ENCODE measurements at regions not wholly inside any gene's neighbourhood (a gene's known extent, or its start where the extent isn't known, plus 50 kb on each side); places are given as distances from the start of the nearest gene placed in this dataset.

- DNase-seq = no peak
These were observed 254.7 kb upstream of the KLHL1 start for GRCh38 chr13:70362820-70363570.

DNA sequence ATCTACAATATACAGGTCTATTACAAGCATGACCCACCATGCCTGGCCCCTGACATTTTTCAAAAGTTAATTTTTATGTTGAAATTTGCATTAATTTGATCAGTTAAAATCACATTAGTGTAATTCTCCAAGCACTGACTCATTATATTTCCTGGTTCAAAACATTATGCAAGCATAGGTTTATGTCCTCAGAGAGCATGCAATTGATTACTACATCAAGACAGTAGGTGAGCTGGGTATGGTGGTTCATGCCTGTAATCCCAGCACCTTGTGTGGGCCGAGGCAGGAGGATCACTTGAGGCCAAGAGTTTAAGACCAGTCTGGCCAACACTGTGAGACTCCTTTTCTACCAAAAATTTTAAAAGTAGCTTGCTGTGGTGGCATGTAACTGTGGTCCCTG lies 248.8 kb upstream of the KLHL1 start:
- no peak for DNase-seq

DNA sequence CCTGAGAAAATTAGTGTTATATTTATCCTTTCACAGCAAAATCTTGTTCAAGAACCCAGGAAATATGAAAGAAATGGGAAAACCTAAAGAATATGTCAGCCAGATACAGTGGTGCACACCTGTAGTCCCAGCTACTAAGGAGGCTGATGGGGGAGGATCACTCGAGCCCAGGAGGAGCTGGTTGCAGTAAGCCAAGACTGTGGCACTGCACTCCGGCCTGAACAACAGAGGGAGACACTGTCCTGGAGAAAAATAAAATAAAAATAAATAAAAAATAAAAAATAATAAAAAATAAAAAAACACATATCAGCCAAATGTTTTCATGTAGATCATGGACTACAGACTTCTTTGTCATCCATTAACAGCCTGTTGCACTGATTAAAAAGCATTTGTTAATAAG lies 244.8 kb upstream of the KLHL1 start:
- DNase-seq = no peak

DNA sequence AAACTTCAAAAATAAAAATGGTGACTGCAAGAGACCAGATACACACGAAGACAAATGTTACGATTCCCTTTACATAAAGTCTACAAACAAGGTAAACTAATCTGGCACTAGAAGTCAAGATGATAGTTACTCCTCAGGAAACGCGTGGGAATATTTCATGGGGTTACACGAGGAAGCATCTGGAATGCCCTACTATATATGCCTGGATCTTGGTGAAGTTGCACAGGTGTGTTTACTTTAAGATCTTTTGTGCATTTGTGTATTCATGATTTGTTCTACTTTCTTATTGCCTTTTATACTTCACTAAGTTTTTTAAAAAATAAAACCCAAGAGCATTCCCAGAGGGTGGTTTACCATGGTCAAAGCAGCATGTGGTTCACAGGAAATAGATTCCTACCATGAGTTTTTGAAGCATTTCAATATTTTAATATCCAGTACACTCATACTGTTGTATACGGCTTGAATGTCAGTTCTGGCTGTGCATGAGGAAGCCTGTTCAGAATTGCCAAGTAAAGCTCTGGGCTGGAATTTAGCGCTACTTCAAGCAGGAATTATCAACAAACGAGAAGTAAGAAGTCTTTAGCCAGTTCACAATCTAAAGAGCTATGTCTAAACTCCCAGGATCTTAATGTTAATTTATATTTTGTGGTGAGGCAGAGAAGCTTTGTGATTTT lies 239.8 kb upstream of the KLHL1 start:
- no peak for DNase-seq

DNA sequence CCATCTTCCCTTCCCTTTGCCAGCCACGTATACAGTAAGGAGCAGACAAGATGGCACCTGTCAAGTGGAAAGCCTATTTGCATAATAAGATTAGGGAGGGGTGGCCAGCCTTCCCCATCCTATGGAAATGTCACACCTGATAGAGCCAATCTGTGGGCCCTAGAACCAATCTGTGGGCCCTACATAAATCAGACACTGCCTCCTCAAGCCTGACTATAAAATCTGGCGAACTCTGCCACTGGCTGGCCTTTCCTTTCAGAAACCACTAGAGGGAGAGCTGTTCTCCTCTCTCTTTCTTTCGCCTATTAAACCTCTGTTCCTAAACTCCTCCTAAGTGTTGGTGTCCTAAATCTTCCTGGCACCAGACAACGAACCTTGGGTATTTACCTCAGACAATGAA lies 231.5 kb upstream of the KLHL1 start:
- no peak for DNase-seq

DNA sequence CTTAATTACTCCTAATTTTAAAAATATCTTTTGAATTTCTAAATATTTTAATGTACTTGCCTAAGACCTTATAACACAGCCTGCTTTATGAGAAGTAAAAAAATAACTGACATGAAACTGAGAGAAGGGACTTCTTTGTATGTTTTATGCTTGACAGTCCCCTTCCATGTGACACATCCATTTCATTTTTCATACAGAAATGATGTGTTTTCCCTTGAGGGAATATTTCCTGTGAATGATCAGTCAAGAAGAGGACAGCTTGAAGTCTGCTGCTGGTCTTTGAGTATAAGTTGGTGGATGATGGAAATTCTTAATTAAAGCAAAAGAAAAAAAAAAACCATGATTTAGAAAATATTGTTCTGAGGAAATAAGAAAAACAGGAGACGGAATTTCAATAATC lies 230.4 kb upstream of the KLHL1 start:
- no peak for DNase-seq

DNA sequence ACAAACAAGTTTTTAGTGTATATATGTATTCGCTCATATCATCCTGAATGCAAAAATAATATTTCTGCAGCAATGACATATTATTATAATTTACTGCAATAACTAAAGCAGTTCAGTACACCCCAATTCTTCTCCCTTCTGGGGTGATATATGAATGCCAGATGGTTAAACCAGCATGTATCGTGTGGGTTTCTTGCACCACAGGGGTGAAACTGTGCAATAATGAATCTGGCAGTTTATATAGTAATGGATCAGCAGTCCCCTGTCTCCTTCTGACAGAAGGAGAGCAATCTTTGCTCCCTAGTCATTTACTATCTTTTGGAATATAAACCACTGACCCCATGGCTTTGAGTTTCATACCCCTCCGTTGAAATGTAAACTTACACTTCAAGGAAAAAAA lies 228.6 kb upstream of the KLHL1 start:
- no peak for DNase-seq

DNA sequence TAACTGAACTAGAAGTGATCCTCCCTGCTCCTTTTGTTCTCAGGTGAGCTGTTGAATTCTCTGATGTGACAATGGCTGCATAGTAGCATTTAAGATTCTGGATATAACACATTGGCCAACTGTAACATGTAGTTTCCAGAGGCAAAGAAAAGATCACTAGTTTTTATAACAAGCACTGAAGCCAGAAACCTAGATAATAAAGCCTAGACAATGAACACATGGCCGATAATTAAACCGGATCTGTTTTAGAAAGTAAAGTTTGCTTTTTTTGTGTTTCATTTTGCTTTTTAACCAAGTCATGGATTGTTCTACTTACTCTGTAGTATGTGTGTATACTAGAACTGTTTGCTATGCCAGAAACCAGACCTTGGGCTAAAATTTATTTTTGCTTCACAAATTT lies 225.5 kb upstream of the KLHL1 start:
- no peak for DNase-seq

GRCh38 chr13:70330697-70331361 lies 222.6 kb upstream of the KLHL1 start:
- no peak for DNase-seq

- DNase-seq = no peak
These were observed 216.3 kb upstream of the KLHL1 start for GRCh38 chr13:70324519-70324918.

- DNase-seq = no peak
These were observed 202.9 kb upstream of the KLHL1 start for GRCh38 chr13:70311191-70311590.

DNA sequence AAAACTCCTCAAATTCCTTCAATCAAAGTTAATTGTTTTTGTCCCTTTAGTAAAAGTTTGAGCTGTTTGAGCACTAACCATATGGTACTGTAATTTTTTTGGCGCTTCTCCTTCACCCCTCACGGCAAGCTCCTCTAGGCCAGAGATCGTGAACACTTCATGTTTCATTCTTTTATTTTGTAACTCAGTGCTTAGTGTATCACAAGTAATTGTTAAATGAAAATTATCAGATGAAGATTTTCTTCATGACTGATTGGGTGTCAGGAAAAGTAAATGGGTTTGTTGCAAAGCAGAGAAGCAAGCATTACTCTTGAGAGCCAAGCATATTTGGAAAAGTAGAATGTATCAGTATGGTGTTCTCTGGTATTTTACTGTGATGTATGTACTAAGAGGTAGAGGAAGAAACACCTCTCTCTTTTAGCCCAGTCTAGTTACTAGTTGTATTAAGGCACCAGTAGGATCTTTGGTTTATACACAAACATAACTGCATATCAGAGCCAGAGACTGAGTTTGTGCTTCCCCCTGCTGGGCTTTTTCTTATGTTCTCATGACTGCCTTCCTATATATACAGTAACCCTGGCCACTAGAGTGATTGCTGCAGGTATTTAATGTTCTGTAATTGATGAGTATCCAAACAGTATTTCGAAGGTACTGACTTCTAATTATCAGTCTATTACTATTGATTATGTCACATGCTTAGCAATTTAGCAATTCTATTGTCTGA lies 202.3 kb upstream of the KLHL1 start:
- peak; percentile 20 for DNase-seq

GRCh38 chr13:70297189-70297616 lies 189.0 kb upstream of the KLHL1 start:
- DNase-seq = no peak

DNA sequence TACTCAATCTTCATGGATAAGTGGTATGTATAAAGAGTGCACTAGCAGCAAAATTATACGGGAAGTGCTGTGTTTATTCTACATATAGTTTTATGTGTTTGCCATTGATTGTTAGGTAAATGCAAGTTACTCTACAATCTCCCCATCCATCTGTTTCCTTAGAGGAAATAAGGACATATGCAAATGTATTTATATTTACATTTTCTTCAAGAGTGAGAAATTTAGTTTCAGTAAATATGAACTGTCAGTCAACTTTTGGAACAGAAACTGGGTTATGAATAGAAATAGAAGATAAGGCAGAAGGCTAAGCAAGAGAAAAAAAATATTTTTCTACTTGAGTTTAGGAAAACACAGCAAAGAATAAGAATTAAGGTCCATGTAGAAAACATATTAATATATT lies 176.1 kb upstream of the KLHL1 start:
- no peak for DNase-seq

GRCh38 chr13:70275841-70276240 lies 167.6 kb upstream of the KLHL1 start:
- DNase-seq = no peak

DNA sequence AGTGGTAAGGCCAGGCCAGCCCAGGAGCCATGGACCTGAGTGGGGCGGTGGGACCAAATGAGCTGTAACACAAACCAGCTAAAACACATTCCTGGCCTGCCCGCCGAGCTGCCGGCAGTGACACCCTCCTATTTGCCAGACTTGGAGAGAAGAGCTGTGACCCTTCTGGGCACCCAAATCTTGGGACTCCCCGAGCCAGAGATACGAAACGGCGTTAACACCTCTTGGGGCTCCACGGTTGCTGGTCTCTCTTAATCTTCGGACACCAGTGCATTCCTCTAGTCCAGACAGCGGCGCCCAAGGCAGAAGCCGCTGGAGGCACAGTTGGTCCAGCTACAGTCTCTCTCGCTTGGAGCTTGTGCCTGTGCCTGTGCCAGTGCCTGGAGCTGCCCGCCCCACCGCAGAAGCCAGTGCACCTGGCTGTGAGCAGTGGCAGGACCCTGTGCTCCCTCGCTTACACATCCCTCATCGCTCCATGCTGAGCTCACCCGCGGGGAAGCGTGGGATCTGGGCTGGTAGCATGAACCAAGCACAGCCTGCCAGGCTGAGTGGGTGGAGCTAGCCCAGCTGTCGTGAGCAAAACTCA lies 147.2 kb upstream of the KLHL1 start:
- DNase-seq = no peak

DNA sequence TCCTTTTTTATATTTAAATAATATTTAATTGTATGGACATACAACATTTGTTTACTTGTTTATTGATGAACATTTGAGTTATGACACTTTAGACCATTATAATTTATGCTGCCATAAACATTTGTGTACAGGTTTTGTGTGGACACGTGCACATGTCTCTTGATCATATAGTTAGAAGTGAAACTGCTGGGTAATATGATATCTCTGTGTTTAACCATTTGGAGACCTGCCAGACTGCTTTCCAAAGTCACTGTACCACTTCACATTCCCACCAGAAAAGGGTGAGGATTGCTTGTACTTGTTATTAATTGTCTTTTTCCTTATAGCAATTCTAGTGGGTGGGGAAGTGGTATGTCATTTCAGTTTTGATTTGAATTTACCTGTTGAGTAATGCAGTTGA lies 145.6 kb upstream of the KLHL1 start:
- DNase-seq = no peak

DNA sequence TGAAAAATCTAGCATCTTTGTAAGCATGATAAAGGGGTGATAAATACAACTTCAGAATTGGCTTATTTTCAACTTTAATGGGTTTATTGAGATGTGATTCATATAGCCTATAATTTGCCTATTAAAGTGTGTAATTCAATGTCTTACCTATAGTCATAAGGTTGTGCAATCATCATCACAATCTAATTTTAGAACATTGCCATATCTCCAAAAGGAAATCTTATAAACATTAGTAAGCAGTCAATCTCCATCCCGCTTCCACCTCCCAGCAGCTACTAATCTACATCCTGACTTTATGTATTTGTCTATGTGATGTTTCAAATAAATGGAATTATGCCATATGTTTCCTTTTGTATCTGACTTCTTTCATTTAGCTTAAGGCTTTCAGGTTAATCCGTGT lies 145.2 kb upstream of the KLHL1 start:
- DNase-seq = no peak

DNA sequence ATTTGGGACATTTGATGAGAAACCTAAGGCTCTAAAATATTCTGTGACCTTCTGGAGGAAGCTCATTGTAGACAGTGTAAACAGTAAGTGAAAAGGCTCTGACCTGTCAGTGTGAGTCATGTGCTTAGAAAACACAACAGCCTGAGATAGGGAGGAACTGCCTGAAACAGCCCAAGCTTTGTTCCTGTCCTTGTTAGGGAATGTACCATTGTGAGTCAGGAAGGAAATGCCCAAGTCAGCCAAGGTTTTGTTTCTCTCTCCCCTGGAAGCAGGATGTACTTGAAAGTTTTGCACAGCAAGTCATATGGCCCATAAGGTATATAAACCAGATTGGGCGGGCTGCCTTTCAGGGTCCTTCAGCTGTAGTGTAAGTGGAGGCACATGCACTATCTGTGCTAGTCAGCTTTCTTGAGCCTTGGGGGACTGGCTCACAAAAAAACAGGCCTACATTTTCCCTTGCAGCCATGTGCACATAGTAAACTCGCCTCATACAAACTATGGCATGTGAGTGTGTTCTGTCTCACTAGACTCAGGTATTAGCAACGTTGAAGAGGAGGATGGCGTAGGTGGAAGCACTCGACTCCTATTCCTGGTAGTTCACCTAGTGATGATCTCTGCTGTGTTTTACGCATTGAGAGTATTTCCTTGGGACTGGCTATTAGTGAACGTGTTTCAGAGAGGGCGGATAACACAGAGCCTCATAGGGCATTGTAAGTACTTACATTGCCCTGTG lies 141.2 kb upstream of the KLHL1 start:
- no peak for DNase-seq

DNA sequence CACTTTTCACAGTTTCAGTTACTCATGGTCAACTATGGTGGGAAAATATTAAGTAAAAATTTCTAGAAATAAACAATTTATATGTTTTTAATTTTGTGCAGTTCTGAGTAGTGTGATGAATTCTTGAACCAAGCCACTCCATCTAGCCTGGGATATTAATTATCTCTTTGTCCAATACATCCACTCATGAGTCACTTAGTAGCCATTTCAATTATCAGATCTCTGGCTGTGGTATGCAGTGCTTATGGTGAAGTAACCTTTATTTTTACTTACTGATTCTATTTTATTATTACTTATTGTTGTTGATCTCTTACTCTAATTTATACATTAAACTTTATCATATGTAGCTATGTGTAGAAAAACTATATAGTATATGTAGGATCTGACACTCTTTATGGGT lies 128.9 kb upstream of the KLHL1 start:
- DNase-seq = no peak

GRCh38 chr13:70235565-70235964 lies 127.3 kb upstream of the KLHL1 start:
- DNase-seq = no peak

GRCh38 chr13:70223911-70224310 lies 115.7 kb upstream of the KLHL1 start:
- DNase-seq = no peak

Measured in right hindlimb (tissue), 1 donor.